MM.1S (cell line): ENCODE measurements at regions not wholly inside any gene's neighbourhood (a gene's known extent, or its start where the extent isn't known, plus 50 kb on each side); places are given as distances from the start of the nearest gene placed in this dataset.

Experiments
- CTCF ChIP-seq: fragments of 300-600 bp; sonication (generic); IDR thresholded peaks from 2 replicates; pipeline ENCODE4 v1.5.1; 2016; ENCODE audit warnings: antibody characterized with exemption, low read length, mixed read lengths
- EZH2 ChIP-seq: fragments of 300-600 bp; sonication (generic); optimal IDR thresholded peaks from 2 replicates; pipeline ENCODE3; 2017; ENCODE audit warnings: low read depth, mild to moderate bottlenecking, antibody characterized with exemption, low read length, mixed read lengths
- EZH2phosphoT487 ChIP-seq: fragments of 300-600 bp; sonication (generic); IDR thresholded peaks from 2 replicates; pipeline ENCODE4 v1.6.1; 2018; ENCODE audit warnings: antibody characterized with exemption, low read length

- TF ChIP-seq EZH2 (no peak), CTCF (no peak), EZH2phosphoT487 (no peak)
Measured at GRCh38 chr5:89350684-89351083, 467.7 kb upstream of the MEF2C start.
